DND-41 (cell line): ENCODE measurements at regions not wholly inside any gene's neighbourhood (a gene's known extent, or its start where the extent isn't known, plus 50 kb on each side); places are given as distances from the start of the nearest gene placed in this dataset.

Source experiments
- ATAC-seq: fragments of 200-7000 bp; cut with Tn5 transposase; 3 replicates; pipeline ENCODE4 v1.9.1; 2021; ENCODE audit warnings: low read depth; ENCODE audit not compliant: insufficient read depth
- DNase-seq: peaks from one replicate; pipeline ENCODE4 v3.0.0-alpha.2; 2020
- H2AFZ ChIP-seq: 2 replicates; pipeline ENCODE4 v1.6.0; 2012; ENCODE audit warnings: low read depth, low read length
- H3K27ac ChIP-seq: 2 replicates; pipeline ENCODE4 v1.5.1; 2012; ENCODE audit warnings: low read length, inconsistent platforms
- H3K27me3 ChIP-seq: fragments of 200-600 bp; sonication (generic); 2 replicates; pipeline ENCODE4 v1.6.0; 2012; ENCODE audit warnings: low read length, mild to moderate bottlenecking, inconsistent platforms; ENCODE audit not compliant: insufficient read depth, poor library complexity
- H3K36me3 ChIP-seq: 2 replicates; pipeline ENCODE4 v1.5.1; 2012; ENCODE audit warnings: low read length, inconsistent platforms; ENCODE audit not compliant: insufficient read depth
- H3K4me1 ChIP-seq: 2 replicates; pipeline ENCODE4 v1.5.1; 2012; ENCODE audit warnings: mild to moderate bottlenecking, low read length; ENCODE audit not compliant: insufficient read depth
- H3K4me2 ChIP-seq: 2 replicates; pipeline ENCODE4 v1.6.0; 2012; ENCODE audit warnings: mild to moderate bottlenecking, moderate library complexity, low read length, inconsistent platforms; ENCODE audit not compliant: insufficient read depth
- H3K4me3 ChIP-seq, 2 experiments: fragments of 200-600 bp in 1 of 2; shearing (Covaris generic) in 1 of 2; 2 replicates each; pipeline ENCODE4 v1.5.1; 2012 to 2016; ENCODE audit warnings: inconsistent platforms in 2 of 2, low read length in 2 of 2, mild to moderate bottlenecking in 2 of 2, low read depth in 1 of 2, moderate library complexity in 1 of 2
- H3K79me2 ChIP-seq: 2 replicates; pipeline ENCODE4 v1.6.0; 2012; ENCODE audit warnings: low read length, inconsistent platforms; ENCODE audit not compliant: insufficient read depth
- H3K9ac ChIP-seq: 2 replicates; pipeline ENCODE4 v1.6.0; 2012; ENCODE audit warnings: low read depth, mild to moderate bottlenecking, inconsistent platforms, low read length, moderate library complexity
- H3K9me3 ChIP-seq: 2 replicates; pipeline ENCODE4 v1.5.1; 2012; ENCODE audit warnings: low read length, moderate library complexity, mild to moderate bottlenecking, inconsistent platforms; ENCODE audit not compliant: insufficient read depth, severe bottlenecking
- H4K20me1 ChIP-seq: 2 replicates; pipeline ENCODE4 v1.6.0; 2012; ENCODE audit warnings: low read length; ENCODE audit not compliant: insufficient read depth
- CTCF ChIP-seq: IDR thresholded peaks from 2 replicates; pipeline ENCODE4 v1.5.1; 2012; ENCODE audit warnings: borderline replicate concordance, low read length, moderate library complexity, mild to moderate bottlenecking; ENCODE audit not compliant: poor library complexity, severe bottlenecking; ENCODE audit errors: extremely low read depth
- EZH2 ChIP-seq: IDR thresholded peaks from 3 replicates; pipeline ENCODE4 v1.6.1; 2012; ENCODE audit warnings: borderline replicate concordance, low read depth, mild to moderate bottlenecking, moderate library complexity, low read length, inconsistent platforms; ENCODE audit not compliant: severe bottlenecking

GRCh38 chr5:89444088-89444487, 561.1 kb upstream of the MEF2C start:
- TF ChIP-seq EZH2 (no peak), CTCF (no peak)
- Histone ChIP-seq H3K9me3 (no peaks in the 10 kb centered on the region), H3K27ac (no peak overlapping the region), H3K4me1 (no peaks in the 10 kb centered on the region), H3K36me3 (no peaks in the 10 kb centered on the region), H3K27me3 (no peaks in the 10 kb centered on the region), H3K9ac (no peak overlapping the region), H3K4me2 (no peak overlapping the region), H2AFZ (no peak overlapping the region), H3K4me3 (no peak overlapping the region), H3K79me2 (no peaks in the 10 kb centered on the region), H4K20me1 (no peaks in the 10 kb centered on the region)
- DNase-seq, result no peak
- ATAC-seq, result no peak

- no peaks in the 10 kb centered on the region for H3K9me3 ChIP-seq
- H3K27me3 ChIP-seq, result no peaks in the 10 kb centered on the region
- H2AFZ ChIP-seq, result no peak overlapping the region
- H3K4me1 ChIP-seq, result no peaks in the 10 kb centered on the region
- no peaks in the 10 kb centered on the region for H3K79me2 ChIP-seq
- no peak overlapping the region for H3K4me2 ChIP-seq
- H3K4me3 ChIP-seq, result no peak overlapping the region
- no peaks in the 10 kb centered on the region for H3K36me3 ChIP-seq
- H4K20me1 ChIP-seq, result no peaks in the 10 kb centered on the region
- no peak overlapping the region for H3K27ac ChIP-seq
- H3K9ac ChIP-seq, result no peak overlapping the region
- no peak for DNase-seq
- ATAC-seq, result no peak
- TF ChIP-seq CTCF (no peak), EZH2 (no peak)
Observed at GRCh38 chr5:89443508-89443907, 560.5 kb upstream of the MEF2C start.

- Histone ChIP-seq H3K4me2 (no peak overlapping the region), H3K79me2 (no peaks in the 10 kb centered on the region), H3K4me3 (no peak overlapping the region), H3K27ac (no peak overlapping the region), H3K36me3 (no peaks in the 10 kb centered on the region), H3K4me1 (no peaks in the 10 kb centered on the region), H4K20me1 (no peaks in the 10 kb centered on the region), H3K27me3 (no peaks in the 10 kb centered on the region), H3K9me3 (no peaks in the 10 kb centered on the region), H3K9ac (no peak overlapping the region), H2AFZ (no peak overlapping the region)
- DNase-seq (no peak), ATAC-seq (no peak)
- TF ChIP-seq CTCF, result no peak
Observed at GRCh38 chr5:89441965-89442364, 559.0 kb upstream of the MEF2C start.

- Histone ChIP-seq H3K9me3 (no peaks in the 10 kb centered on the region), H3K36me3 (no peaks in the 10 kb centered on the region), H3K4me1 (no peaks in the 10 kb centered on the region), H3K4me3 (no peak overlapping the region), H3K79me2 (no peaks in the 10 kb centered on the region), H3K27me3 (no peaks in the 10 kb centered on the region), H4K20me1 (no peaks in the 10 kb centered on the region), H2AFZ (no peak overlapping the region), H3K27ac (no peak overlapping the region), H3K4me2 (no peak overlapping the region), H3K9ac (no peak overlapping the region)
- no peak for TF ChIP-seq EZH2
- ATAC-seq, result no peak
- DNase-seq, result no peak
Observed at GRCh38 chr5:89440670-89441069, 557.7 kb upstream of the MEF2C start.
